Neural progenitor cell (in vitro differentiated cells): ENCODE measurements at regions not wholly inside any gene's neighbourhood (a gene's known extent, or its start where the extent isn't known, plus 50 kb on each side); places are given as distances from the start of the nearest gene placed in this dataset.

Experiments used
- EZH2 ChIP-seq: fragments of 200-600 bp; sonication (generic); IDR thresholded peaks from 2 replicates; pipeline ENCODE4 v1.6.1; 2017; ENCODE audit warnings: antibody characterized with exemption, mild to moderate bottlenecking, moderate library complexity
- TF ChIP-seq, protein P1 (sequence below): fragments of 200-600 bp; sonication (generic); IDR thresholded peaks from 2 replicates; pipeline ENCODE4 v1.5.1; 2017; ENCODE audit warnings: antibody characterized with exemption, mild to moderate bottlenecking

DNA sequence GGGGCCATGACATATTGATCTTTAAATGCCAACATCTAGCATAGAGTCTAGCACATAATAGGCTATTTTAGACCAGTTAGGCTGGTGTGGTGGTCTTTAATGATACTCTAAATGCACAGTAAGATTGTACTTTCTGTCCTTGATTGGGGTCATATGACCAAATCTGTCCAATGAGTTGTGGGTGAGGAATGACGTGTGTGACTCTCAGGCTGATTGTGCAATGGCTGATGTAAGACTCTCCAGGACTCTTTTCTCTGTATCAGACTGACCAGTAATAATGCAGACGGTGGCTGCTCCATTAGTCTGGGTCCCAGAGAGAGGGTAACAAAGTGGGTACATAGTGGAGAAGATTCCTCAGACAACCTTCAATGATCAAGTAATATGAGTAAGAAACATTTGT is 541.6 kb upstream of the CAMK1G start:
- TF ChIP-seq, protein P1, sequence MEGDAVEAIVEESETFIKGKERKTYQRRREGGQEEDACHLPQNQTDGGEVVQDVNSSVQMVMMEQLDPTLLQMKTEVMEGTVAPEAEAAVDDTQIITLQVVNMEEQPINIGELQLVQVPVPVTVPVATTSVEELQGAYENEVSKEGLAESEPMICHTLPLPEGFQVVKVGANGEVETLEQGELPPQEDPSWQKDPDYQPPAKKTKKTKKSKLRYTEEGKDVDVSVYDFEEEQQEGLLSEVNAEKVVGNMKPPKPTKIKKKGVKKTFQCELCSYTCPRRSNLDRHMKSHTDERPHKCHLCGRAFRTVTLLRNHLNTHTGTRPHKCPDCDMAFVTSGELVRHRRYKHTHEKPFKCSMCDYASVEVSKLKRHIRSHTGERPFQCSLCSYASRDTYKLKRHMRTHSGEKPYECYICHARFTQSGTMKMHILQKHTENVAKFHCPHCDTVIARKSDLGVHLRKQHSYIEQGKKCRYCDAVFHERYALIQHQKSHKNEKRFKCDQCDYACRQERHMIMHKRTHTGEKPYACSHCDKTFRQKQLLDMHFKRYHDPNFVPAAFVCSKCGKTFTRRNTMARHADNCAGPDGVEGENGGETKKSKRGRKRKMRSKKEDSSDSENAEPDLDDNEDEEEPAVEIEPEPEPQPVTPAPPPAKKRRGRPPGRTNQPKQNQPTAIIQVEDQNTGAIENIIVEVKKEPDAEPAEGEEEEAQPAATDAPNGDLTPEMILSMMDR, result no peak
- TF ChIP-seq EZH2, result no peak
